ENCODE measurements at regions not wholly inside any gene's neighbourhood (a gene's known extent, or its start where the extent isn't known, plus 50 kb on each side); places are given as distances from the start of the nearest gene placed in this dataset.

DNA sequence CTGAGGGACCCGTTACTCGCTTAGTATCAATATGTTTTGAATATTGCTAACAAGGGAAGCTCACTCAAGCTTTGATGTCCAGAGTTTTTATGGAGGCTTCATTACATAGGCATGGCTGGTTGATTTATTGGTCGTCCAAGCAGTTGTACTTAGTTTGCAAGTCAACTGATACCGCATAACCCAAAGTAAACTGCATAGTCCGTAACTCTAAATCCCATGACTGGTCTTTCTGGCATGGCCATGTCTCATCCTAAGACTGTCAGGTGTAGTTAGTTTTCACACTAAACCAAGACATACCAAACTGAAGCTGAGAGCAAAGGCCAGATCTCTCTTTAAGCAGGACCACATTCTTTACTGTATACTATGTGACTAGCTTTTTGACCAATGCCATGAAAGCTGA lies 397.9 kb downstream of the TFEC start:
- TF ChIP-seq, protein P1, sequence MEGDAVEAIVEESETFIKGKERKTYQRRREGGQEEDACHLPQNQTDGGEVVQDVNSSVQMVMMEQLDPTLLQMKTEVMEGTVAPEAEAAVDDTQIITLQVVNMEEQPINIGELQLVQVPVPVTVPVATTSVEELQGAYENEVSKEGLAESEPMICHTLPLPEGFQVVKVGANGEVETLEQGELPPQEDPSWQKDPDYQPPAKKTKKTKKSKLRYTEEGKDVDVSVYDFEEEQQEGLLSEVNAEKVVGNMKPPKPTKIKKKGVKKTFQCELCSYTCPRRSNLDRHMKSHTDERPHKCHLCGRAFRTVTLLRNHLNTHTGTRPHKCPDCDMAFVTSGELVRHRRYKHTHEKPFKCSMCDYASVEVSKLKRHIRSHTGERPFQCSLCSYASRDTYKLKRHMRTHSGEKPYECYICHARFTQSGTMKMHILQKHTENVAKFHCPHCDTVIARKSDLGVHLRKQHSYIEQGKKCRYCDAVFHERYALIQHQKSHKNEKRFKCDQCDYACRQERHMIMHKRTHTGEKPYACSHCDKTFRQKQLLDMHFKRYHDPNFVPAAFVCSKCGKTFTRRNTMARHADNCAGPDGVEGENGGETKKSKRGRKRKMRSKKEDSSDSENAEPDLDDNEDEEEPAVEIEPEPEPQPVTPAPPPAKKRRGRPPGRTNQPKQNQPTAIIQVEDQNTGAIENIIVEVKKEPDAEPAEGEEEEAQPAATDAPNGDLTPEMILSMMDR (IDR thresholded peaks at IDR 0.05), result no peak
- TF ChIP-seq POLR2A (IDR thresholded peaks at IDR 0.05), result no peak
- Histone ChIP-seq H3K4me1 (no peaks in the 10 kb centered on the region), H3K27ac (no peak overlapping the region), H3K36me3 (no peaks in the 10 kb centered on the region), H3K4me3 (no peak overlapping the region), H3K27me3 (peaks cover 0 to 4% (median 0%) of the 10 kb centered on the region in 9 donors), H3K9me3 (peaks cover 0 to 3% (median 0%) of the 10 kb centered on the region in 12 donors)
- intact Hi-C loops (cut with DNase I), result no loop called here
- ATAC-seq, result no peak
- no peak for DNase-seq
- 88 to 94% (median 89%) methylated on average over 5 of the region's 5 CpGs for WGBS, 4 donors

DNA sequence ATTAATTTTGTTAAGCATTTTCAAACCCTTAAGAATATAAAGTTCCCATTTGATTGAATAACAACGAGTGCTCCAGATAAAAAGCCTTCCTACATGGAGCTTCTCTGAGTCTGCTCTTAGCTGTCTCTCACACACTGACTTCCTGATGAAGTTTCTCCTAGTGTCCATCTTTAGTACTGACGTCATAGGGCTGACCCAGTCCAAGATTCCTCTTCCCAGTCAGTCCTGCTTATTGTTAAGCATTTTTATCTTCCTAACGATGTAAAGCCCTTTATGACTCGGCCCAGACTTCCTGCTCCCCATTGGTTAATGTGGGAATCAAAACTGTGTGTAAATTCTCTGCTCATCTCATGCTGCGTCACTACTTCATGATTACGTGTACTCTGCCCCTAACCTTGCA lies 398.8 kb downstream of the TFEC start:
- WGBS, 4 donors, result 38 to 45% (median 40%) methylated on average over 6 of the region's 6 CpGs
- intact Hi-C loops (cut with DNase I), result no loop called here
- H3K4me3 ChIP-seq, result no peak overlapping the region
- no peak for ATAC-seq
- H3K27me3 ChIP-seq, result peaks cover 0 to 4% (median 0%) of the 10 kb centered on the region in 9 donors
- H3K9me3 ChIP-seq, result peaks cover 0 to 3% (median 0%) of the 10 kb centered on the region in 12 donors
- TF ChIP-seq POLR2A (IDR thresholded peaks at IDR 0.05), result no peak
- TF ChIP-seq, protein P1 (IDR thresholded peaks at IDR 0.05), result no peak
- no peaks in the 10 kb centered on the region for H3K4me1 ChIP-seq
- H3K27ac ChIP-seq, result no peak overlapping the region
- H3K36me3 ChIP-seq, result no peaks in the 10 kb centered on the region
- no peak for DNase-seq

DNA sequence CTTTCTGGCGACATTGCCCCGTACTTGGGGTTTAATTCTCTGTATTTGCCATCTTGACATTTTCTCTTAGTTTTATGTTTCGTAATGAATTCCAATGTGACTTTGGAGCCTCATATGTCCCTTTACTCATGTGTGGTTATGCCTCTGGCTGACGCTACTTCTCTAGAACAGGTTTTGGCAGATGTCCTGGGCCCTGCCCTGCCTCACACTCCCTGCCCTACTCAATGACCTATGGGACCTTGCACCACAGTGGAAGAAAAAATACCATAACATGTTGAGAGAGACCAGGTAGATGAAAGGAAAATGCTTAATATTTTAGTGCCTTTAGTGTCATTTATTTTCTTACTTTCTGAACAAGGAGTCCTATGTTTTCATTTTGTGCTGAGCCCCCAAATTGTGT lies 400.5 kb downstream of the TFEC start:
- Histone ChIP-seq H3K9me3 (peaks cover 0 to 3% (median 0%) of the 10 kb centered on the region in 12 donors), H3K4me1 (no peaks in the 10 kb centered on the region), H3K36me3 (no peaks in the 10 kb centered on the region), H3K4me3 (no peak overlapping the region), H3K27me3 (peaks cover 0 to 4% (median 0%) of the 10 kb centered on the region in 9 donors), H3K27ac (no peak overlapping the region)
- DNase-seq, result no peak
- 89 to 92% (median 91%) methylated on average over 4 of the region's 4 CpGs for WGBS, 4 donors
- intact Hi-C loops (cut with DNase I), result no loop called here
- no peak for ATAC-seq
- TF ChIP-seq, protein P1 (IDR thresholded peaks at IDR 0.05), result no peak
- no peak for TF ChIP-seq POLR2A (IDR thresholded peaks at IDR 0.05)

DNA sequence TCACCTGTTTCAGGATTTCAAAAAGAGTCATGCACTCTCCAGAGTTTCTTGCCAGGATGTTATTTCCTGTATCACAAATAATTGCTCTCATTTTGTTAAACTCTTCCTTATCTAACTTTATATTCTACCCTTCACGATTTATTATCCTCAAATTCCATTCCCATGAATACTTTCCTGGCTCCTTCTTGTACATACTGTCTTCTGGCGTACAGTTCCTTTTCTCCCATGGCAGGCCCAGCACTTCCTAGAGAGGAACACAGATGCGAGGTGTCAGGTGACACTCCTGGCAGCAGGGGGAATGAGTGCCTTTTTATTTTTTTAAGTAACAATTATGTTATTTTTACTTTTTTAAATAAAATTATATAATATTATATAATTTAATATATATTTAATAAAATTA lies 411.9 kb downstream of the TFEC start:
- no peaks in the 10 kb centered on the region for H3K27me3 ChIP-seq
- intact Hi-C loops (cut with DNase I), result no loop called here
- DNase-seq, result no peak
- WGBS, 4 donors, result 25 to 36% (median 30%) methylated on average over 3 of the region's 3 CpGs
- H3K4me3 ChIP-seq, result no peak overlapping the region
- TF ChIP-seq, protein P1 (IDR thresholded peaks at IDR 0.05), result no peak
- TF ChIP-seq POLR2A (IDR thresholded peaks at IDR 0.05), result no peak
- H3K9me3 ChIP-seq, result no peaks in the 10 kb centered on the region
- H3K27ac ChIP-seq, result no peak overlapping the region
- no peak for ATAC-seq
- no peaks in the 10 kb centered on the region for H3K36me3 ChIP-seq
- no peaks in the 10 kb centered on the region for H3K4me1 ChIP-seq

Measured in heart left ventricle (tissue), 16 donors.